GM12875 (cell line): ENCODE measurements at regions not wholly inside any gene's neighbourhood (a gene's known extent, or its start where the extent isn't known, plus 50 kb on each side); places are given as distances from the start of the nearest gene placed in this dataset.

Source experiments
- H3K4me3 ChIP-seq: one replicate; pipeline ENCODE4 v1.5.1; 2011; ENCODE audit warnings: low read depth, low read length, control low read depth
- TF ChIP-seq, protein P1 (sequence below): IDR thresholded peaks from 2 replicates; pipeline ENCODE4 v1.5.1; 2011; ENCODE audit warnings: low read depth, mild to moderate bottlenecking, control low read depth, inconsistent platforms, low read length, moderate library complexity, borderline replicate concordance; ENCODE audit not compliant: insufficient read depth

DNA sequence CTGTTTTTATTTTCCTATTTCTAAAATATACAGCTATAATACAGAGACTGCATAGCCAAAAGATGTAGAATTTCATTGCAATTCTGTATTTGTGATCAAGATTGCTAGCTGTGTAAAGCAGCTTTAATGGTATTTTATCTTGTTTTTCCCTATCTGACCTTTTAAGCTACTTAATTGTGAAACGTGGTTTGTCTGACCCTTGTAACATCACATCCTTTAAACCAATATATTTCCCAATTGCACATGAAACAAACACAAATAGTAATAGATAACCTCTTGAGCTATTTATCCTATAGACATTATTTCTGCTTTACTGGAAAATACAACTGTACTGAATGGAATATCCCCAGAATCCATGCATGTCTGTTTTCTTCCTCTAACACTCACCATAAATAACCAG lies 112.2 kb upstream of the PLPPR4 start:
- H3K4me3 ChIP-seq = no peak overlapping the region
- TF ChIP-seq, protein P1, sequence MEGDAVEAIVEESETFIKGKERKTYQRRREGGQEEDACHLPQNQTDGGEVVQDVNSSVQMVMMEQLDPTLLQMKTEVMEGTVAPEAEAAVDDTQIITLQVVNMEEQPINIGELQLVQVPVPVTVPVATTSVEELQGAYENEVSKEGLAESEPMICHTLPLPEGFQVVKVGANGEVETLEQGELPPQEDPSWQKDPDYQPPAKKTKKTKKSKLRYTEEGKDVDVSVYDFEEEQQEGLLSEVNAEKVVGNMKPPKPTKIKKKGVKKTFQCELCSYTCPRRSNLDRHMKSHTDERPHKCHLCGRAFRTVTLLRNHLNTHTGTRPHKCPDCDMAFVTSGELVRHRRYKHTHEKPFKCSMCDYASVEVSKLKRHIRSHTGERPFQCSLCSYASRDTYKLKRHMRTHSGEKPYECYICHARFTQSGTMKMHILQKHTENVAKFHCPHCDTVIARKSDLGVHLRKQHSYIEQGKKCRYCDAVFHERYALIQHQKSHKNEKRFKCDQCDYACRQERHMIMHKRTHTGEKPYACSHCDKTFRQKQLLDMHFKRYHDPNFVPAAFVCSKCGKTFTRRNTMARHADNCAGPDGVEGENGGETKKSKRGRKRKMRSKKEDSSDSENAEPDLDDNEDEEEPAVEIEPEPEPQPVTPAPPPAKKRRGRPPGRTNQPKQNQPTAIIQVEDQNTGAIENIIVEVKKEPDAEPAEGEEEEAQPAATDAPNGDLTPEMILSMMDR = no peak

DNA sequence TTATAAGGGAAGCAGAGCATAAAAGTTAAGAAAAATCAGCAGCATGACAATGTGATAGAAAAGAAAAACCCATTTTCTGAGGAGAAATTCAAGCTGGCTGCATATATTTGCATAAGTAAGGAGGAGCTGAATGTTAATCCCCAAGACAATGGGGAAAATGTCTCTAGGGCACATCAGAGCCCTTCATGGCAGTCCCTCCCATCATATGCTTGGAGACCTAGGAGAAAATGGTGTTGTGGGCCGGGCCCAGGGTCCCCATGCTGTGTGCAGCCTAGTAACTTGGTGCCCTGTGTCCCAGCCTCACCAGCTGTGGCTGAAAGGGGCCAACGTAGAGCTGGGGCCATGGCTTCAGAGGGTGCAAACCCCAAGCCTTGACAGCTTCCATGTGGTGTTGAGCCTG lies 100.6 kb upstream of the PLPPR4 start:
- TF ChIP-seq, protein P1 = no peak

DNA sequence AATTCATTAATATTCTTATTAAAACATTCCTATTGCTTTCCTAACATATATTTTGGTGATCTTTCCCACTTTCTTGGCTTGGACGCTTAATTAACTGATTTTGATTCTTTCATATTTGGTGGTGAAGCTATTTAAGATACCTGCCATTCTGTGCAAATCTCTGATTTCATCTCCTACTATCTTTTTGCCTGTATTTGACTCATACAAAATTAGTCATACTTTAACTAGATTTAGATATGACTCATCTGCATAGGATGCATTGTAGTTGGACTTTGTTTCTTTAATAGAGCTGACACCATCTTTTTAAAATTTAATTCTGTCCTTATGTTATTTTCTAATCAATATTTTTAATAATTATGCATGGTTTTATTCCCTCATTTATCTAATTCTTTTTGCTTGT lies 93.8 kb upstream of the PLPPR4 start:
- H3K4me3 ChIP-seq = no peak overlapping the region

More for the DNA sequence above, 100.6 kb upstream of the PLPPR4 start:
- no peak overlapping the region for H3K4me3 ChIP-seq

DNA sequence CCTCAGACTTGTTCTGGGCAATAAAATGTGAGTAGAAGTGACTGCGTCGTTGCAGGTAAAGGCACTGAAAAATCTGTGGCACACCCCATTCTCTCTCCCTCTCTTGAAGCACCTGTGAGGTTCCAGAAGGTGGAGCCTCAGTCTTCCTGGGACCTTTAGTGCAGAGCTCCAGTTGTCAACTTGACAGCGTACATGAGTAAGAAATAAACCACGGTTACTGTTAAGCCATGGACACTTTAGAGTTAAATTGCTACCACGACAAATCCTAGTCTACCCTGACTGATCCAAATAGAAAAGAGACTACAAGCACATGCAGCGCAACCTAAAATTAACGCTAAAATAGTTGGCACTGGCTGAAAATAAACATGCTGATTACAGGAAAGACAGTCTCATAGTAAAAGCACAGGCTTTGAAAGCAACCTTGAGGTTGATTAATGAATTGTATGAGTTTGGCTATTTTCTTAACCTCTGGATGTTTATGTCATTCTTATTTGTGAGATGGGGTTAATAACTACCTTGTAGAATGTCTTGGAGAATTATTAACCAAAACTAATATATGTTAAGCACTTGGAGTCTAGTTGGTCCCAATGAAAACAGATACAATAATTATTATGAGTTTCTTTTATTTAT lies 93.0 kb upstream of the PLPPR4 start:
- no peak overlapping the region for H3K4me3 ChIP-seq
- TF ChIP-seq, protein P1 = no peak

More for the DNA sequence above, 93.8 kb upstream of the PLPPR4 start:
- TF ChIP-seq, protein P1 = no peak

DNA sequence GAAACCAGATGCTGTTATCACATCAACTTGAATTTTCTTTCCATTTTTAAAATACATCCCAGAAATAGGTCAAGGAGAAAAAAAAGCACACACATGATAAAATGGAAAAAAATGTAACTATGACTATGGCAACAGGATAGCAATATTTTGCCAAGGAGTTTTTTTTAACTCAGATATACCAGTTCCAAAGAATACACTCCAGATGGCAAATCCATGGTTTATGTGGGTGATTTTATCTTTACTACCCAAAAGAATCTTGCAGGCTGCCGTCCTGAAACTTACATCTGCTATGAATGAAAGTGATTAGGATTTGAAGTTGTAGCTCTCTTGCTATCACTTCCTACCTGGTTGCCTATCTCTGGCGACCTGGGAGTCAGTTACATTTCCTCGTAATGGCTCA lies 91.0 kb upstream of the PLPPR4 start:
- no peak overlapping the region for H3K4me3 ChIP-seq
- TF ChIP-seq, protein P1 = no peak

DNA sequence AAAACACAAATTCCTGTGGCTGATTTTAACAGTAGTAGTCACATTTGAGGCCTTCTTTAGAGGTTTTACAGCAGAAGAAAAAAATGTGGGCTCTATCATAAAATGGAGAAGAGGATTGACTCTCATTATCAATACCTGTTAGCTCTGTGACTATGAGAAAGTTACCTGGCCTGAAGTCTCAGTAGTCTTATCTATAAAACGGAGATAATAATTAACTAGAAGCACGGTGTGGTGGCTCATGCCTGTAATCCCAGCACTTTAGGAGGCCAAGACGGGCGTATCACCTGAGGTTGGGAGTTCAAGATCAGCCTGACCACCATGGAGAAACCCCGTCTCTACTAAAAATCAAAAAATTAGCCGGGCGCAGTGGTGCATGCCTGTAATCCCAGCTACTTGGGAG lies 90.4 kb upstream of the PLPPR4 start:
- TF ChIP-seq, protein P1 = no peak
- no peak overlapping the region for H3K4me3 ChIP-seq

DNA sequence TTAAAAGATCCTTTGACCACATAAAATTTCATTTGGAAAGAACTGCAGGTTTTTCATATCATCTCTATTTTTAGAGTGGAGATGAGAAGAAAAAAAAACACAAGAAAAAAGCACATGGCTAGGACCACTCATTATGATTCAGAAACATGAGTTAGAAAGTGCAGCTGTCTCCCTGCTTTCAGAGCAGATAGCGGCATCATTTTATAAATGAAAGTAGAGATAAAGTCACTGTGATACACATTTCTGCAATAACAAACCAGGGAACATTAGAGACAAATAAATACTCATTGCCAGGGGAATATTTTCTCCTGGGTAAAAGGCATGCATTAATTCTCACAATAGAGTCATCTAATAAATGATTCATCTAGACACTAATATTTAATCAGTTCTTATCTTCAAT lies 87.5 kb upstream of the PLPPR4 start:
- TF ChIP-seq, protein P1 = no peak

More for the DNA sequence above, 87.5 kb upstream of the PLPPR4 start:
- no peak overlapping the region for H3K4me3 ChIP-seq
